ENCODE measurements at regions not wholly inside any gene's neighbourhood (a gene's known extent, or its start where the extent isn't known, plus 50 kb on each side); places are given as distances from the start of the nearest gene placed in this dataset.
"Not testable (repeated sequence)": the region's sequence is repeated elsewhere in the genome, so short reads cannot be mapped to it uniquely, and the experiment has no call there.

DNA sequence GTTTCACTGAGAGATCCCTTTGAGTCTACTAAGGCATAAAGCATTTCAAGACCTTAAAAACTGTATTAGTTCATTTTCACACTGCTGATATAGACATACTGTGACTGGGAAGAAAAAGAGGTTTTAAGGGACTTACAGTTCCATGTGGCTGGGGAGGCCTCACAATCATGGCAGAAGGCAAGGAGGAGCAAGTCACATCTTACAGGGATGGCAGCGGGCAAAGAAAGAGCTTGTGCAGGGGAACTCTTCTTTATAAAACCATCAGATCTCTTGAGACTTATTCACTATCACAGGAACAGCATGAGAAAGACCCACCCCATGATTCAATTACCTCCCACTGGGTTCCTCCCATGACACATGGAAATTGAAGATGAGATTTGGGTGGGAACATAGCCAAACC is 628.4 kb upstream of the GJE1 start:
- intact Hi-C loops (cut with DNase I, micrococcal nuclease); ATAC-seq; DNase-seq; H3K27me3 Mint-ChIP-seq; H3K4me1 Mint-ChIP-seq; H3K4me3 Mint-ChIP-seq; POLR2A ChIA-PET; H3K27ac Mint-ChIP-seq: not testable (repeated sequence)
- Mint-ChIP-seq H3K9me3 (ENCODE audit: low read depth) (peaks cover 19% of the 10 kb centered on the region), H3K36me3 (ENCODE audit: low read depth) (peaks cover 13% of the 10 kb centered on the region)
- CTCF ChIA-PET: interaction anchor here (0.9 kb wide), 1 partner anchor 8 kb away, joined by 3 read pairs; no protein-coding TSS in a partner anchor

DNA sequence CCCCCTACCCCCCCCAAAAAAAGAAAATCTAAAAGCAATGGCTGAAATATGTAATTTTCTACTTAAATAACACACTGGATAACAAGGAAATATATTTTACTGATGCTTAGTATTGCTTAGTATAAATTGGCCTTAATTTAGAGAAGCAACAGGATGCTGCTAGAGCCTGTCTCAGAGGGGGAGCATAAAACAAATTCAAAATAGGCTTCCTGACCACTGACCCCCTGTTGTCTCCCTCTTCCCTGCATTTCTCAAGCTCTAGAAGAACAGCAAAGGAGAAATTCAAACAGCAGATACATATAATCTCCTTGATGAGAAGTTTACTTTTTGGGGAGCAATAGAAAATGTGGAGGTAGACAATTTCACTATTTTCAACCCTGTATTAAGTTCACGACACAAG is 631.1 kb upstream of the GJE1 start:
- ChIA-PET POLR2A (no interaction called here), CTCF (interaction anchor here (0.7 kb wide), 1 partner anchor 9 kb away, joined by 3 read pairs; no protein-coding TSS in a partner anchor)
- H3K9me3 Mint-ChIP-seq (ENCODE audit: low read depth): peaks cover 16% of the 10 kb centered on the region
- H3K4me3 Mint-ChIP-seq: no peak overlapping the region
- H3K4me1 Mint-ChIP-seq: no peaks in the 10 kb centered on the region
- ATAC-seq (no peak), DNase-seq (no peak)
- H3K27me3 Mint-ChIP-seq: no peaks in the 10 kb centered on the region
- no peak overlapping the region for H3K27ac Mint-ChIP-seq
- peaks cover 13% of the 10 kb centered on the region for H3K36me3 Mint-ChIP-seq (ENCODE audit: low read depth)
- intact Hi-C loops (cut with DNase I, micrococcal nuclease): no loop called here

DNA sequence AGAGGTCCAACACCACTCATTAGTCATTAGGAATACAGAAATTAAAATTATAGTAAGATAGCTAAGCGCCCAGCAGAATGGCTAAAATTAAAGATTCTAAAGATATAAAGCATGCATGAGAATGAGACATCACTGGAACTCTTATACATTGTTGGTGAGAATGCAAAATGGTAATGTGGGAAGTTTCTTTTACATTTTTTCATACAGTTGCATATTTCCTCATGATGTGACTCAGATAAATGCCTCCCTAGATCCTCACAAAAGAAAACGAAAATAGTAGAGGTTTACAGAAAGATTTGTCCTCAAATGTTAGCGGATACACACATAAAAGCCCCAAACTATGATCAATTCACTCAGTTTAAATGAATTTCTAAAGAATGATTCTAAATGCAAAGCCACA is 633.7 kb upstream of the GJE1 start:
- no peak overlapping the region for H3K27ac Mint-ChIP-seq
- H3K9me3 Mint-ChIP-seq (ENCODE audit: low read depth): peaks cover 2% of the 10 kb centered on the region
- intact Hi-C loops (cut with DNase I, micrococcal nuclease): no loop called here
- H3K4me1 Mint-ChIP-seq: no peaks in the 10 kb centered on the region
- H3K4me3 Mint-ChIP-seq: no peak overlapping the region
- POLR2A ChIA-PET: no interaction called here
- DNase-seq (no peak), ATAC-seq (no peak)
- CTCF ChIA-PET: no interaction called here
- H3K36me3 Mint-ChIP-seq (ENCODE audit: low read depth): no peaks in the 10 kb centered on the region
- no peaks in the 10 kb centered on the region for H3K27me3 Mint-ChIP-seq

DNA sequence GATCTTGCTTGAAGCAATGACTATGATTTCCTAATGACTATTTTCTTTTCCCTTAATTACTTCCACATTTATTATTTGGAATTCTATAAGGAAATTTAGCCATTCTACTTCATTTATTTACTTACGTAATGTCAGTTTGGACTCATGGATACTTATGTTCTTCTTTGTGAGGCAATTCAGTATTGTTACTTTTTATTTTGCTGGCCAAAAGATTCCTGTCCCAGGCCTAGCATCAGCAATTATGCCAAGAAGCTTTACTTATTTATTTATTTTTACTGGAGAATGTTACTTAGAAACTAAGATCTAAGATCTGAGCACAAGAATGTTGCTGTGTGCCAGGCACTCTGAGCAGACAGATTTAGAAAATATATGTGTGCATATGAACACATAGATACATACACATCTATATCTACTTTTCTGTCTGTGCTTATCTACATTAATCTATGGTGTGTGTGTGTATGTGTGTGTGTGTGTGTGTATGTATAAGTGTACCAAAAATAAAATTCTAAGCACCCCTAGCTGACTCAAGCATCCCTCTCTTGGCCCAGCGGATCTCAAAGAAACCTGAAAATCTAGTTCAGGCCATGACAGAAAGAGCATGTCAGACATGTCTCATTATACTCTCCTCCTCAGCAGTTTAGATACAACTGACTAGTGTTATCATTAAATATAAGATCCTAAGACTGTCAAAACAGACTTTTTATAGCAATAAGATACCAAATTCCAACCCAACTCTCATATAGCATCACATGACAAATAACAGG is 640.0 kb upstream of the GJE1 start:
- H3K4me3 Mint-ChIP-seq: no peak overlapping the region
- H3K27me3 Mint-ChIP-seq: no peaks in the 10 kb centered on the region
- H3K36me3 Mint-ChIP-seq (ENCODE audit: low read depth): no peaks in the 10 kb centered on the region
- H3K27ac Mint-ChIP-seq: no peak overlapping the region
- ATAC-seq (no peak), DNase-seq (no peak)
- H3K4me1 Mint-ChIP-seq: peaks cover 1% of the 10 kb centered on the region
- H3K9me3 Mint-ChIP-seq (ENCODE audit: low read depth): no peaks in the 10 kb centered on the region
- POLR2A ChIA-PET: no interaction called here
- CTCF ChIA-PET: interaction anchor here (1.0 kb wide), 1 partner anchor 9 kb away, joined by 3 read pairs; no protein-coding TSS in a partner anchor
- intact Hi-C loops (cut with DNase I, micrococcal nuclease): no loop called here

DNA sequence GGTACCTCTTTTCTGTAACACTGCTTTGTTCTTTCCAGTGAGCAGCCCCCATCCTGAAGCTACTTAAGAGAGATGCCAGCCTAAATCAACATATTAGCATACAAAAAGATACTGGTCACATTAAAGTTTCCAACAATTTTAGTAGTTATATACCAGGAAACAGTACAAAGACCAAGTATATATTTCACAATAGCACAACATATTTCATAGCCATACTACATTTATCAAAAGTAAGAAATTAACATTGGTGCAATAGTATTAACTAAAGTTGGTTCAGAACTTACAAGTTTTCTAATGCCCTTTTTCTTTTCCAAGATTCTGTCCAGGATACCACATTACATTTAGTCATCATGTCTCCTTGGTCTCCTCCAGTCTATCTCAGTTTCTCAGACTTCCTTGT is 641.0 kb upstream of the GJE1 start:
- DNase-seq: no peak
- peaks cover 1% of the 10 kb centered on the region for H3K4me1 Mint-ChIP-seq
- H3K36me3 Mint-ChIP-seq (ENCODE audit: low read depth): no peaks in the 10 kb centered on the region
- H3K9me3 Mint-ChIP-seq (ENCODE audit: low read depth): no peaks in the 10 kb centered on the region
- no peak overlapping the region for H3K27ac Mint-ChIP-seq
- H3K4me3 Mint-ChIP-seq: no peak overlapping the region
- intact Hi-C loops (cut with DNase I, micrococcal nuclease): no loop called here
- ATAC-seq: no peak
- no peaks in the 10 kb centered on the region for H3K27me3 Mint-ChIP-seq
- CTCF ChIA-PET: no interaction called here
- POLR2A ChIA-PET: no interaction called here

DNA sequence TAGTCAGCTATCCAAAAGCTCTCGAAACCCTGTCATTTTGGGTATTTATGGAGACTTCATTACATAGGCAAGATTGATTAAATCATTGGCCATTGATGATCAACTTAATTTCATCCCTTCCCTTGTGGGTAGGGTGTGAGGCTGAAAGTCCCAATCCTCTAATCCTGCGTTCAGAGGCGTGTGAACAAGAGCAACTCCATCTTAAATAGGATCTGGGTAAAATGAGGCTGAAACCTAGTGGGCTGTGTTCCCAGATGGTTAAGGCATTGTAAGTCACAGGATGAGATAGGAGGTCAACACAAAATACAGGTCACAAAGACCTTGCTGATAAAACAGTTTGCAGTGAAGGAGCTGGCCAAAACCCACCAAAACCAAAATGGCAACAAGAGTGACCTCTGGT is 641.7 kb upstream of the GJE1 start:
- ChIA-PET CTCF (interaction anchor here (0.9 kb wide), 1 partner anchor 23 kb away, joined by 4 read pairs; no protein-coding TSS in a partner anchor), POLR2A (no interaction called here)
- no peaks in the 10 kb centered on the region for H3K27me3 Mint-ChIP-seq
- DNase-seq (no peak), ATAC-seq (no peak)
- H3K36me3 Mint-ChIP-seq (ENCODE audit: low read depth): no peaks in the 10 kb centered on the region
- no peak overlapping the region for H3K27ac Mint-ChIP-seq
- no peaks in the 10 kb centered on the region for H3K9me3 Mint-ChIP-seq (ENCODE audit: low read depth)
- no peak overlapping the region for H3K4me3 Mint-ChIP-seq
- intact Hi-C loops (cut with DNase I, micrococcal nuclease): no loop called here
- peaks cover 1% of the 10 kb centered on the region for H3K4me1 Mint-ChIP-seq

DNA sequence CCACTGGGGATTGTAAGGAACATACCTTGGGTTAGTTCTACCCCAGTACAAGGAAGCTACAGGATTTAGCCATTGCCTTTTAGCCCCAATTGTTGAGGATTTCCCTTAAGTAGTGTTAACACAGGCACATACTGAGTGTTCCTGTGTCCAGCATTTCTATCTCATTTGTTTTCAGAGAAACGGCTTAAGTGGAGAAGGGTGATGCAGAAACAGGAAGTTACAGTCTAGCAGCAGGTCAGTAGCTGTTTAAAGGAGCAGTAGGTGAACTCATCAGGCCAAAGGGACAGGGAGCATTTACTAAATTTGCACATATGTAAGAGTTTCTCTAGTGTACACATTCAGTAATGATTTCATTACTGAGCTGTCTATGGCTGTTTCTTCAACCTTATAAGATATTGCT is 644.2 kb upstream of the GJE1 start:
- Mint-ChIP-seq H3K4me3 (no peak overlapping the region), H3K36me3 (ENCODE audit: low read depth) (peaks cover 3% of the 10 kb centered on the region), H3K9me3 (ENCODE audit: low read depth) (no peaks in the 10 kb centered on the region), H3K27ac (no peak overlapping the region), H3K27me3 (no peaks in the 10 kb centered on the region), H3K4me1 (peaks cover 23% of the 10 kb centered on the region)
- intact Hi-C loops (cut with DNase I, micrococcal nuclease): no loop called here
- POLR2A ChIA-PET: no interaction called here
- CTCF ChIA-PET: no interaction called here
- ATAC-seq (no peak), DNase-seq (no peak)

DNA sequence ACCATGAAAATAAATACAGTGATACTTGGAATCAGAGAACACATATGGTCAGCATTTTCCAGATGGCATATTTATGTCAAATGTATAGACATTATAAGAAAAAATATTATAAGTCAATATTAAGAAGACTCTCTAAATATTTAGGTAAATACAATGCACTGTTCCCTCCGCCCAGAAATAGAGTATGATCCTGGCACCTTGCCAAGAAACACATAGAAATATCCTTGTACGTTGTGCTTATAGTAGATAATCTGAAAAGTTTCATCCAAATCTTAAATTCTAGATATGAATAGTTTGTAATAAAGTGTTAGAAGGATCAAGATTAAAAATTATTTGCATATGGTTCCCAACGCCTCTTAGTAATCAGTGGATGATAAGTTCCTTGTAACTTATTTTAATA is 645.8 kb upstream of the GJE1 start:
- ATAC-seq (no peak), DNase-seq (no peak)
- intact Hi-C loops (cut with DNase I, micrococcal nuclease): no loop called here
- ChIA-PET POLR2A (no interaction called here), CTCF (no interaction called here)
- H3K27ac Mint-ChIP-seq: no peak overlapping the region
- H3K4me1 Mint-ChIP-seq: peaks cover 32% of the 10 kb centered on the region
- H3K4me3 Mint-ChIP-seq: no peak overlapping the region
- H3K27me3 Mint-ChIP-seq: no peaks in the 10 kb centered on the region
- peaks cover 3% of the 10 kb centered on the region for H3K36me3 Mint-ChIP-seq (ENCODE audit: low read depth)
- H3K9me3 Mint-ChIP-seq (ENCODE audit: low read depth): no peaks in the 10 kb centered on the region

DNA sequence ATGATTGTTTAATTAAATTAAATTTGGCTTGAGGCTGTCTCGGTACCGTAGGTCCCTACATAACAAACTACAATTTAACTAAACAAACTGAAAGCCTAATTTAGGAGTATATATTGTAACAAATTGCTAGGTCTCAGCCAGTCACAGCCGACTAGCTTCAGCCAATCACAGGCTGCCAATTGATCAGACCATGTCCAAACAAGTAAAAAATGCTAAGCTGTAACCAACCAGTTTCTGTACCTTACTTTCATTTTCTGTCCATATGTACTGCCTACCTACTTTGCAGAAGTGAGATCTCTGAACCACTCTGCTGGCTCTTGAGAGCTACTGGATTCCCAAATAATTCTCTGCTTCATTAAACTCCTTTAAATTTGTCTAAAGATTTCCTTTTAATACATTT is 648.0 kb upstream of the GJE1 start:
- peak overlapping the region; percentile 93 for H3K27ac Mint-ChIP-seq
- POLR2A ChIA-PET: no interaction called here
- no peaks in the 10 kb centered on the region for H3K27me3 Mint-ChIP-seq
- CTCF ChIA-PET: interaction anchor here (1.0 to 2.4 kb wide), 3 partner anchors 11 to 182 kb away, joined by 3 to 14 read pairs (median 4); no protein-coding TSS in a partner anchor
- peak; percentile 71 for ATAC-seq
- DNase-seq: peak; percentile 41
- intact Hi-C loops (cut with DNase I, micrococcal nuclease): loop anchor here in 1 of 2 experiments (5.0 kb wide), 2 partner anchors 78 to 177 kb away; no protein-coding TSS in a partner anchor
- H3K4me3 Mint-ChIP-seq: peak overlapping the region; percentile 35
- peaks cover 3% of the 10 kb centered on the region for H3K36me3 Mint-ChIP-seq (ENCODE audit: low read depth)
- peaks cover 34% of the 10 kb centered on the region for H3K4me1 Mint-ChIP-seq
- H3K9me3 Mint-ChIP-seq (ENCODE audit: low read depth): peaks cover 4% of the 10 kb centered on the region

DNA sequence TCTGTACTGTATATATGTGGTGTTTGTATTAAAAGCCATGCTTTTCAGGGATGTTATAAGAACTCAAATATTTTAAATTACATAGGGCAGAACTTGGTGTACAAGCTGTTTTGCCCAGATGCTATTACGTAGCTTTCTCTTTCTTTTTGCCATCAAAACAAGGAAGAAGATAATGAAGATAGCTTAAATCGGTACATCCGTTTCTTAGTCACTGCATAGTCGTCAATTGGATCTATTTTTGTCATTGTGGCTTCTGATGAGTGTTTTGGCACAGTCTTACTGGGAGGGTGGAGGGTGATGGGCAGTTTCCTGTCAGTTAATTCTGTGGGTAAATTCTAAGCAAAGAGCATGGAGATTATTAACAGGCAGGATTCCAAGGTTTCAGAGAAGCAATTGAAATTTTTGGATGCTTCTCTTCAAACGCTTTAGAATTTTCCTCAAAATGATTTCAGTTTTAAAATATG is 649.1 kb upstream of the GJE1 start:
- ATAC-seq (peak; percentile 97), DNase-seq (peak; percentile 69)
- intact Hi-C loops (cut with DNase I, micrococcal nuclease): loop anchor here (1.0 to 5.0 kb wide), 5 partner anchors 79 to 331 kb away; no protein-coding TSS in a partner anchor
- Mint-ChIP-seq H3K9me3 (ENCODE audit: low read depth) (peaks cover 7% of the 10 kb centered on the region), H3K27me3 (no peaks in the 10 kb centered on the region), H3K36me3 (ENCODE audit: low read depth) (peaks cover 3% of the 10 kb centered on the region), H3K4me1 (peaks cover 34% of the 10 kb centered on the region), H3K27ac (peak overlapping the region; percentile 93), H3K4me3 (peak overlapping the region; percentile 66)
- ChIA-PET CTCF (interaction anchor here (0.8 to 2.4 kb wide), 3 partner anchors 12 to 80 kb away, joined by 3 to 14 read pairs (median 3); no protein-coding TSS in a partner anchor), POLR2A (interaction anchor here (0.6 kb wide), 2 partner anchors 157 to 996 kb away, joined by 3 read pairs; no protein-coding TSS in a partner anchor)

DNA sequence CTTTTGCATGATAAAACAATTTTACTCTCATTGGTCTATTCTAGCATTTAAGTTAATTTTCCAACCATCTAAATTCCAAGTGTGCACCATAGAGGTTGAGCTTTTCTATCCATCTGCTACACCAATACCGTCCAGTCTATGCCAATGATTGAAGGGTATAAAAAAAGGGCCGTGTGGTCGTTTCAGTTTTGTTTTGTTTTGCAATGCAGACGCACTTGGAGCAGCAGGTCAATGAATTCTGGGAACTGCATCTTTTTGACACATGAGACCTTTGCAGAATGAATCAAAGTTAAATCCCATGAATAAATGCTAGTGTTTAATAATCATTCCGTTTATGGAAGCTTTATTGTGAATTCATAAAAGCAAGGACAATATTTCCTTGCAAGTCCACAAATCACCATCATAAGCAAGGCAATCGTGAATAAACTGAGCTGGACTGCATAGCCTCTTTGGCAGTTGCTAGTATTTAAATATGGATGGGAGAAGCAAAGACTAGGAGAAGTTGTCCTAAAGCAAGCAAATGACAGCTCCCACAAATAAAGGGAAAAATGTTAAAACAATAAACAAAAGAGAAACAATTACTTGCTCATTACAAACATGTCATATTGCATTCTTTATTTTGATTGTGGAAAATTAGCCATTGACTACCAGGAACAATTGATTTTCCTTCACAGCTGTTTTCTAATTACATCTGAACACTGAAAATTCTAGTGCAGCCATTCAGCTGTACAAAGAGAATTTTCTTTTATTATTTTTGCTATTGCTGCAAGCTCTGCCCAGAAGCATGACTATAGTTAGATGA is 649.7 kb upstream of the GJE1 start:
- ChIA-PET CTCF (interaction anchor here (0.8 to 2.4 kb wide), 3 partner anchors 13 to 80 kb away, joined by 3 to 14 read pairs (median 3); no protein-coding TSS in a partner anchor), POLR2A (interaction anchor here (0.6 kb wide), 2 partner anchors 156 to 996 kb away, joined by 3 read pairs; no protein-coding TSS in a partner anchor)
- Mint-ChIP-seq H3K36me3 (ENCODE audit: low read depth) (peaks cover 3% of the 10 kb centered on the region), H3K9me3 (ENCODE audit: low read depth) (peaks cover 7% of the 10 kb centered on the region), H3K27me3 (no peaks in the 10 kb centered on the region), H3K4me1 (peaks cover 32% of the 10 kb centered on the region), H3K27ac (peak overlapping the region; percentile 93), H3K4me3 (peak overlapping the region; percentile 66)
- no peak for ATAC-seq
- intact Hi-C loops (cut with DNase I, micrococcal nuclease): loop anchor here (1.0 to 5.0 kb wide), 5 partner anchors 79 to 330 kb away; no protein-coding TSS in a partner anchor
- DNase-seq: no peak
